Choroid plexus epithelial cell (primary cell): ENCODE measurements at regions not wholly inside any gene's neighbourhood (a gene's known extent, or its start where the extent isn't known, plus 50 kb on each side); places are given as distances from the start of the nearest gene placed in this dataset.
"Not testable (repeated sequence)": the region's sequence is repeated elsewhere in the genome, so short reads cannot be mapped to it uniquely, and the experiment has no call there.

ENCODE experiments used
- DNase-seq: peaks from one replicate; pipeline ENCODE4 v3.0.0-alpha.2; 2010; ENCODE audit warnings: low read depth
- H3K4me3 ChIP-seq: 2 replicates; pipeline ENCODE4 v1.5.1; 2011; ENCODE audit warnings: low read depth, mild to moderate bottlenecking, control low read depth, low read length, moderate library complexity
- TF ChIP-seq, protein P1 (sequence below): conservative IDR thresholded peaks from 2 replicates; pipeline ENCODE4 v1.5.1; 2011; ENCODE audit warnings: low read depth, mild to moderate bottlenecking, control low read depth, inconsistent platforms, low read length, moderate library complexity

- TF ChIP-seq, protein P1, sequence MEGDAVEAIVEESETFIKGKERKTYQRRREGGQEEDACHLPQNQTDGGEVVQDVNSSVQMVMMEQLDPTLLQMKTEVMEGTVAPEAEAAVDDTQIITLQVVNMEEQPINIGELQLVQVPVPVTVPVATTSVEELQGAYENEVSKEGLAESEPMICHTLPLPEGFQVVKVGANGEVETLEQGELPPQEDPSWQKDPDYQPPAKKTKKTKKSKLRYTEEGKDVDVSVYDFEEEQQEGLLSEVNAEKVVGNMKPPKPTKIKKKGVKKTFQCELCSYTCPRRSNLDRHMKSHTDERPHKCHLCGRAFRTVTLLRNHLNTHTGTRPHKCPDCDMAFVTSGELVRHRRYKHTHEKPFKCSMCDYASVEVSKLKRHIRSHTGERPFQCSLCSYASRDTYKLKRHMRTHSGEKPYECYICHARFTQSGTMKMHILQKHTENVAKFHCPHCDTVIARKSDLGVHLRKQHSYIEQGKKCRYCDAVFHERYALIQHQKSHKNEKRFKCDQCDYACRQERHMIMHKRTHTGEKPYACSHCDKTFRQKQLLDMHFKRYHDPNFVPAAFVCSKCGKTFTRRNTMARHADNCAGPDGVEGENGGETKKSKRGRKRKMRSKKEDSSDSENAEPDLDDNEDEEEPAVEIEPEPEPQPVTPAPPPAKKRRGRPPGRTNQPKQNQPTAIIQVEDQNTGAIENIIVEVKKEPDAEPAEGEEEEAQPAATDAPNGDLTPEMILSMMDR: no peak
- DNase-seq: peak; percentile 14
- H3K4me3 ChIP-seq: no peak overlapping the region
These were observed 141.3 kb upstream of the ZNF366 start for GRCh38 chr5:72648480-72648879.

DNA sequence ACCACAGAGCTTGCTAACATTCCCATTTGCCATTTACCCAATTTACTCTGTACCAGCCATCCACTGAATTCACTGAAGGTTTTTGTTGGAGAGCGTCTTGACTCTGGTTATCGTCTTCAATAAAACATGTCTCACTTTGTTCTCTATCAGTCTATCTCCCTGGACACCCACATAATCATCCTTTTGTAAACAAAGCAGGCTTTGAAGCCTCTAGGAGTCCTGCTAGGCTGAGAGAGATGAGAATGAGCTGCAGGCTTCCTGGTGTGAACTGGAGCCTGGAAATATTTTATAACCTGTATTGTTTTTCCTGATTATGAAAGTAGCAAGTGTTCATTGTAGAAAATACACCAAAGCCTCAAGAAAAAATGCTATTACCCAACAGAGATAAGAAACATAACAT, 140.6 kb upstream of the ZNF366 start:
- no peak overlapping the region for H3K4me3 ChIP-seq
- DNase-seq: peak; percentile 55
- TF ChIP-seq, protein P1: no peak

- no peak overlapping the region for H3K4me3 ChIP-seq
- DNase-seq: no peak
- TF ChIP-seq, protein P1: no peak
These were observed 139.1 kb upstream of the ZNF366 start for GRCh38 chr5:72646246-72646866.

DNA sequence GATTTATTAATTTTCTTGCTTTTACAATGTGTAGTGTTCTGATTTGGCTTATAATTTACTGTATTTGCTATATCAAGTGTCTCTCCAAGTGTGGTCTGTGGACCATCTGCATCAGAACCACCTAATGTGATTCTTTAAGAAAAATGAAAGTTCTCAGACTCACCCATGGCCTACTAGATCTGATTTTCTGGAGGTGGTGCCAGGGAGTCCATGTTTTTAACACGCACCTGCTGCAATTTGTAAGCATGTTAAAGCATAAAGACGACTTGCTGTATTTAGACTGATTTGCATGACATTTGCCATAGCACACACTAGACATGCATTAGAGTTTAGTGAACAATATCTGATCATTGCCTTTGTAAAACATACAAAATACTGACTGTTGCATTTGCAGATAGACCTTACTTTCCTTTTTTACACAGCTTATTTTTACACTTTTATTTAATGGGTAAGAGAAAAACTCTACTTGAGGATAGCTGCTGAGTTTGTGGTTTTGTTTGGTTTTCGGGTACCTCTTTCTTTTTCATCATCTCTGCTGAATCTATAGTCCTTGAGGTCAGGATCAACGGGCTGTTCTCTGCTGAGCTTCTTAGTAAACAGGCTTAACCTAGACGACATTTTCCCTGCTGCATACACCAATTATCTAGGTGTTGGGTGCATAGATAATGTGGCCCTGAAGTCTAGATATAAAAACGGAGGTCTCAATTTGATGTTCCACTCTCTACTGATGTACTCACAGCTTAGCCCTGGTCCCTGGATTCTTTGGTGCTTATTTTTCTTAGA, 138.0 kb upstream of the ZNF366 start:
- TF ChIP-seq, protein P1: no peak
- no peak overlapping the region for H3K4me3 ChIP-seq
- DNase-seq: no peak

- no peak overlapping the region for H3K4me3 ChIP-seq
- TF ChIP-seq, protein P1: no peak
- no peak for DNase-seq
These were observed 137.1 kb upstream of the ZNF366 start for GRCh38 chr5:72644296-72644695.

DNA sequence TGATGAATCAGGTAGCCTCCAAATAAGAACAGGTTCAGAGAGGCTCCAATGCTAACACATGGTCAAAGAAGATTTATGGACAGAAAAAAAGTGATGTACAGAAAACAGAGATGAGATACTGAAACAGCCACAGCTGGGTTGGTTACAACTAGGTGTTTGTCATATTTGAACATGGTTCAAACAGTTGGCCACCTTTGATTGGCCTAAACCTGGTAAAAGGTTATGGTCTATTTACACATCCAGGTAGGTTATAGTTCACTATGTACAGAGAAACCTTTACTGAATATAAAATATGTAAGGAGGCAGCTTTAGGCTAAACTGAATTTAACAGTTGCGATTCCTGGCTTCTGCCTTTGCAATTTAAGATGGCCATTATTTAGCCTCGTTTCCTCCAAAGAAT, 134.0 kb upstream of the ZNF366 start:
- no peak for DNase-seq
- no peak overlapping the region for H3K4me3 ChIP-seq
- TF ChIP-seq, protein P1: no peak

GRCh38 chr5:72637058-72637457, 129.8 kb upstream of the ZNF366 start:
- TF ChIP-seq, protein P1: no peak
- no peak overlapping the region for H3K4me3 ChIP-seq
- no peak for DNase-seq

DNA sequence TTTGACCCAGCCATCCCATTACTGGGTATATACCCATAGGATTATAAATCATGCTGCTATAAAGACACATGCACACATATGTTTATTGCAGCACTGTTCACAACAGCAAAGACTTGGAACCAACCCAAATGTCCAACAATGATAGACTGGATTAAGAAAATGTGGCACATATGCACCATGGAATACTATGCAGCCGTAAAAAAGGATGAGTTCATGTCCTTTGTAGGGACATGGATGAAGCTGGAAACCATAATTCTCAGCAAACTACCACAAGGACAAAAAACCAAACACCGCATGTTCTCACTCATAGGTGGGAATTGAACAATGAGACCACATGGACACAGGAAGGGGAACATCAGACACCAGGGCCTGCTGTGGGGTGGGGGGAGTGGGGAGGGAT, 129.4 kb upstream of the ZNF366 start:
- DNase-seq, H3K4me3 ChIP-seq: not testable (repeated sequence)
